ENCODE measurements at regions not wholly inside any gene's neighbourhood (a gene's known extent, or its start where the extent isn't known, plus 50 kb on each side); places are given as distances from the start of the nearest gene placed in this dataset.

- peak; percentile 56; the same call in 1 of the 2 replicates for TF ChIP-seq ZGPAT (CRISPR knock-in tag; IDR thresholded peaks at IDR 0.05)
- 0 out of 2 replicates have a peak, but pooled peaks have one; percentile 34 for TF ChIP-seq SRY (CRISPR knock-in tag; IDR thresholded peaks at IDR 0.05)
- TF ChIP-seq SRSF4 (IDR thresholded peaks at IDR 0.05; ENCODE audit: low read depth, low read length, poor library complexity, severe bottlenecking), result no peak
- peak; percentile 20; the same call in 1 of the 2 replicates for TF ChIP-seq HMG20A (CRISPR knock-in tag; IDR thresholded peaks at IDR 0.05; ENCODE audit: borderline replicate concordance)
- peak; percentile 55 for TF ChIP-seq ZNF501 (CRISPR knock-in tag; IDR thresholded peaks at IDR 0.05)
- TF ChIP-seq SUZ12 (IDR thresholded peaks at IDR 0.05; ENCODE audit: low read depth, low read length), result no peak
- no peak for TF ChIP-seq ZNF382 (CRISPR knock-in tag; IDR thresholded peaks at IDR 0.05; ENCODE audit: borderline replicate concordance)
- TF ChIP-seq IKZF1 (IDR thresholded peaks at IDR 0.05), result no peak
- TF ChIP-seq SALL1 (CRISPR knock-in tag; IDR thresholded peaks at IDR 0.05), result peak; percentile 76
- TF ChIP-seq MTA1 (CRISPR knock-in tag; IDR thresholded peaks at IDR 0.05; ENCODE audit: borderline replicate concordance), result peak; percentile 83; the same call in 1 of the 2 replicates
- TF ChIP-seq PATZ1 (CRISPR knock-in tag; IDR thresholded peaks at IDR 0.05), result 0 out of 2 replicates have a peak, but pooled peaks have one; percentile 25
- TF ChIP-seq HDAC2 (CRISPR knock-in tag; IDR thresholded peaks at IDR 0.05), result peak; percentile 60; the same call in 1 of the 2 replicates
- TF ChIP-seq MAZ (IDR thresholded peaks at IDR 0.05; ENCODE audit: borderline replicate concordance, low read depth, low read length), result no peak
- TF ChIP-seq MAZ (CRISPR knock-in tag; IDR thresholded peaks at IDR 0.05; ENCODE audit: low read depth), result 0 out of 2 replicates have a peak, but pooled peaks have one; percentile 43
- no peak for TF ChIP-seq ZNF484 (CRISPR knock-in tag; IDR thresholded peaks at IDR 0.05; ENCODE audit: borderline replicate concordance, low read depth)
- 0 out of 2 replicates have a peak, but pooled peaks have one; percentile 47 for TF ChIP-seq NRL (CRISPR knock-in tag; IDR thresholded peaks at IDR 0.05; ENCODE audit: borderline replicate concordance)
- peak; percentile 25; the same call in 1 of the 2 replicates for TF ChIP-seq SATB2 (CRISPR knock-in tag; IDR thresholded peaks at IDR 0.05)
- no peak for TF ChIP-seq ZNF781 (CRISPR knock-in tag; IDR thresholded peaks at IDR 0.05; ENCODE audit: borderline replicate concordance, not compliant biosample characterization)
- TF ChIP-seq MED1 (CRISPR knock-in tag; IDR thresholded peaks at IDR 0.05), result peak; percentile 71
- 0 out of 2 replicates have a peak, but pooled peaks have one; percentile 36 for TF ChIP-seq ZNF503 (CRISPR knock-in tag; IDR thresholded peaks at IDR 0.05)
- TF ChIP-seq ZNF263 (CRISPR knock-in tag; IDR thresholded peaks at IDR 0.05), result 0 out of 2 replicates have a peak, but pooled peaks have one; percentile 49
Measured at GRCh38 chr1:234955107-234955731, 173.4 kb downstream of the TOMM20 start (continued).
